Omental fat pad (tissue), 3 donors: ENCODE measurements at regions not wholly inside any gene's neighbourhood (a gene's known extent, or its start where the extent isn't known, plus 50 kb on each side); places are given as distances from the start of the nearest gene placed in this dataset.

Experiments used
- ATAC-seq: fragments of 150-250 bp; one replicate; pipeline ENCODE4 v1.9.1; 2016; ENCODE audit warnings: mild to moderate bottlenecking, moderate library complexity; ENCODE audit not compliant: low FRiP score
- DNase-seq: peaks from one replicate; pipeline ENCODE4 v3.0.0-alpha.2; 2019; ENCODE audit warnings: low spot score
- TF ChIP-seq, protein P1 (sequence below), 3 donors: fragments of 450-650 bp; IDR thresholded peaks; one replicate each; pipeline ENCODE4 v1.5.1; 2016 to 2017; ENCODE audit warnings: antibody characterized with exemption in 3 of 3, mild to moderate bottlenecking in 3 of 3, moderate library complexity in 2 of 3

DNA sequence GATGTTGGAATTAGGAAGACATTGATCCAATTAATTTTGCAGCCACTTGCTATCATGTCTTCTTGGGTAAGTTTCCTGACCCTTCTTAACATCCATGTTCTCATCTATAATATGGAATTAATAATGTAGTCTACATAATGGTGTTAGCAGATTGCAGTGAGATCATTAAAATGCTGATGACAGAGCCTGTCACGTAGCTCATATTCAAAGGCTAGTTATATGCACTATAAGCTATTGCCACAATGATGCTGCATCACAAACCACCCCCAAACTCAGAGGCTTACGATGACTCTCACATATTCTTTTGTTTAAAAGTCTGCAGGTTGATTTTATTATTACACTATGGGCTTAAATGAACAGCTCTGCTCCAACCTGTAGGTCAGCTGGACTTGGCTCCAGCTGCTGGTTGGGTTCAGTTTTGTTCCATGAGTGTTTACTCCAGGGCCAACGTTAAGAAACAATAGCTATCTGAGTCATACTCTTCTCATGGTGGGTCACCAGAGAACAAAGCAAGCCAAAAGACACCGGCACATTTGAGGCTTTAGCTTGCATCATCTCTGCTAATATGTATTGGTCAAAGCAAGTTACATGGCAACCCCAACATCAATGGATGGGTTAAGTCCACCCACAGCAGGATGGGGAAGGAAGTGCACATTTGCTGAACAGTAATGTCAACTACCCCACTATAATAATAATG lies 250.0 kb upstream of the SLCO3A1 start:
- DNase-seq (no peak), ATAC-seq (no peak)
- TF ChIP-seq, protein P1, sequence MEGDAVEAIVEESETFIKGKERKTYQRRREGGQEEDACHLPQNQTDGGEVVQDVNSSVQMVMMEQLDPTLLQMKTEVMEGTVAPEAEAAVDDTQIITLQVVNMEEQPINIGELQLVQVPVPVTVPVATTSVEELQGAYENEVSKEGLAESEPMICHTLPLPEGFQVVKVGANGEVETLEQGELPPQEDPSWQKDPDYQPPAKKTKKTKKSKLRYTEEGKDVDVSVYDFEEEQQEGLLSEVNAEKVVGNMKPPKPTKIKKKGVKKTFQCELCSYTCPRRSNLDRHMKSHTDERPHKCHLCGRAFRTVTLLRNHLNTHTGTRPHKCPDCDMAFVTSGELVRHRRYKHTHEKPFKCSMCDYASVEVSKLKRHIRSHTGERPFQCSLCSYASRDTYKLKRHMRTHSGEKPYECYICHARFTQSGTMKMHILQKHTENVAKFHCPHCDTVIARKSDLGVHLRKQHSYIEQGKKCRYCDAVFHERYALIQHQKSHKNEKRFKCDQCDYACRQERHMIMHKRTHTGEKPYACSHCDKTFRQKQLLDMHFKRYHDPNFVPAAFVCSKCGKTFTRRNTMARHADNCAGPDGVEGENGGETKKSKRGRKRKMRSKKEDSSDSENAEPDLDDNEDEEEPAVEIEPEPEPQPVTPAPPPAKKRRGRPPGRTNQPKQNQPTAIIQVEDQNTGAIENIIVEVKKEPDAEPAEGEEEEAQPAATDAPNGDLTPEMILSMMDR (IDR thresholded peaks at IDR 0.05) = no peak

DNA sequence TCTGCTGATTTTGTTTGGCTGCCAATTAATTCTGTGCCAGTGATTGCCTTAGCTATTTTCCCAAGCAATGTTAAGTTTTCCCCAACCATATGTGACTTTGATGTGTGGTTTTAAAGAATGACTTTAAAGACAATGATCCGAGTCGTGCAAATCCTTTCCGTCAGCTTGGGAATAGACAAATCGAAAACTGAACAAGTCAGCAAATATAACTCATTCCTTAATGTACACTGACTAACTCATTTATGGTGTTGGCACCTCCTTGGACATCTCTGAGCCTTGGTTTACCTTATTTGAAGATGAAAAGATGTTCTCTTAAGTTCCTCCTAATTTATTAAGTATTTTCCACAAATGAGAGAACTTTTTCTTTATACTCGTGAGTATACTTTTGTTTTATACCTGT lies 249.4 kb upstream of the SLCO3A1 start:
- DNase-seq = no peak
- TF ChIP-seq, protein P1 (IDR thresholded peaks at IDR 0.05) = no peak
- no peak for ATAC-seq

DNA sequence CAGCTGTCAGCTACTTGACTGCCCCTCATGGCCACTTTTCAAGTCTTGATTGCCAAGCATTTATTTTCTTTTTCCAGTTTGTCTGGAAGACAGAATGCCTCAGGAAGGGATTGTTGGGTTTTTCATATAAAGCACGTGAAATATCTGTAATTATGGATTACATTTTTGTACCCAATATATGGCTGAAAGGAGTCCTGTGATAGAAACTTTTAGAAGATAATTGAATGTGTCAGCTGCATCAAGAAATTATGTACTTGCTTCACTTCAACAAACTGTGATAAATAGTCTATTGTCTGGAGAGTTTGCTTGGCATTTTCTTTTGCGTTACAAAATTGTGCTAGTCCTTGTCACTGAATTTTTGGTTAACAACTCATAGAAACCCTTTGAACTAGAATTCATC lies 247.9 kb upstream of the SLCO3A1 start:
- ATAC-seq = no peak
- DNase-seq = no peak
- TF ChIP-seq, protein P1 (IDR thresholded peaks at IDR 0.05) = no peak

DNA sequence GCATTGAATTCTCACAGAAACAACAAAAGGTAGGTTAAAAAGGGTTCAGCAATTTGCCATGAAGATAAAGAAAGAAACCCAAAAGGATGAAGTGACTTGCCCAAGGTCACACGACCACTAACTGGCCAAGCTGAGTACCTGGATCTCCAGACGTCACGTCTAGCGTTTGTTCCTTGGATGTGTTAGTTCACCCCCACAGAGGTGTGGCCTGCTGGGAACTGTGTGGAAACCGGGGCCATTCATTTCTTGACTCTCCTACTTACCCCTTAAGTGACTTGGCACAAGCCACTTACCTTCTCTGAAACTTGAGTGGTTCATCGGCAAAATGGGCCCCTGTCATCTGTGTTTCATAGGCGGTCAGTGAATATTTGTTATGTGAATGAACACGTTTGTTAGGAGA lies 244.3 kb upstream of the SLCO3A1 start:
- ATAC-seq (no peak), DNase-seq (no peak)
- TF ChIP-seq, protein P1 (IDR thresholded peaks at IDR 0.05) = no peak

DNA sequence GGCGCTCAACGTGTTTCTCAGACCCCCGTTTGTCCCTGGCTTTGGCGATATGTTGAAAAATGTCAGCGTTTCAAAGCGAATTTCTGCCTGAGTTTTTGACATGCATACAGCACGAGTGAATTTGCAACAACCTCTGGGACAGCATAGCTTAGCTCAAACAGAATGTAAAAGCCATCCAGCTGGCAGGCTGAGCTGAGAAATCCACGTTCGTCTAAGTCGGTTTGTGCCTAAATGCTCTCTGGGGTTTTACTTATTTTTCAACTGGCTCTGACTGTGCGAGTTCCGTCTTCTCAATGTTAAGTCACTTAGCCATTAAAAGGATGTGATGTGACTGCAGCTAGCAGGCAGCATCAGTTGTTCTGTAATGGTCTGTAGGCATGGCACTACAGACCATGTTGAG lies 243.5 kb upstream of the SLCO3A1 start:
- ATAC-seq (no peak), DNase-seq (no peak)
- TF ChIP-seq, protein P1 (IDR thresholded peaks at IDR 0.05) = no peak

DNA sequence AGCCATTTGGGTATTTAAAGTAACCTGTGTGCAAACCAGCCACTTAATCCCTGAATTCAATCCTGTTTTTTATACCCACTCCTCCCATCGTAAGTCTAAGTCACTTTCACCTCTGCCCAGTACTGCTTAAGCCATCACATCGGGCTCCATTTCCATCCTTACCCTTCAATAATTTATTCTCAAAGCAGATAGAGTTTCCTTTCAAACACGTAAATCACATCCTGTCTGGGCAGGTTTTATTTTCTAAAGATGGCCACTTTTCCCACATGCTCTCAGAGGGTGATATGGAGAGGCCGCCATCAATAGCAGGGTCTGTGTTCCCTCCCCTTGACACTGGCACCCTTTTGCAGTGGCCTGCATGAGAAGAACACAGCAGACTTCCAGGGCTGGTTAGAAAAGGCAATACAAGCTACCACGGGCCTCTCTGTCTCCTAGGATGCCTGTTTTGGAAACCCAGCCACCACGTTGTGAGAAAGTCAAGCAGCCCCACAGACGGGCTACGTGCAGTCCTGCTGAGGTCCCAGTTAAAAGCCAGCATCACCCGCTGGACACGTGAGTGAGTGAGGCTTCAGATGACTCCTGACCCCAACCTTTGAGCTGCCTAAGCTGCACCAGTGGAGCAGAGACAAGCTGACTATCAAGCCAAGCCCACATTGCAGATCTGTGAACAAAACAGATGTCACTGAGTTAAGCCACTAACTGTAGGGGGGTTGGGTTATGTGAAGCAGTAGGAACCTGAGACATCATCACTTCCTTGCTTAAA lies 241.8 kb upstream of the SLCO3A1 start:
- ATAC-seq (no peak), DNase-seq (no peak)
- TF ChIP-seq, protein P1 (IDR thresholded peaks at IDR 0.05) = no peak

DNA sequence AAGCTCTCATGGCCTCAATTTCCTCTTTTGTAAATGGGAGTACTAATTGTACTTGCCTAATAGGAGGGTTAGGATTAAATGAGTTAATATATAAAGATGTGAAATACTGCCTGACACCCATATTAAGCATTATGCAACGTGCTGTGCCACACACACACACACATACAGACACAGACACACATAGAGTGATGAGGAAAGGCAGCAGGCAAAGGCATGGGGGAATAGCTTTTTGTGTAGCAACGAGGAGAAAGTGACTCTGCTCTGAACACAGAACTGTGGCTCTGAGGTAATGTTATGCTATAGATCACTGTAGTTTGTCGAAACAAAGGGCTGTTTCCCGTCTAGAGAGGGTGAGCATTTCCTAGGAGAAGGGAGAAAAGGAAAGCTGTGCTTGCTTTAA lies 233.3 kb upstream of the SLCO3A1 start:
- DNase-seq (no peak), ATAC-seq (no peak)
- TF ChIP-seq, protein P1 (IDR thresholded peaks at IDR 0.05) = no peak
